NB4 (cell line): ENCODE measurements at regions not wholly inside any gene's neighbourhood (a gene's known extent, or its start where the extent isn't known, plus 50 kb on each side); places are given as distances from the start of the nearest gene placed in this dataset.

Experiments
- DNase-seq: peaks from one replicate; pipeline ENCODE4 v3.0.0; 2010; ENCODE audit warnings: low read depth
- H3K4me3 ChIP-seq: one replicate; pipeline ENCODE4 v1.5.1; 2011; ENCODE audit warnings: mild to moderate bottlenecking, low read depth, low read length, moderate library complexity
- CTCF ChIP-seq: IDR thresholded peaks from one replicate; pipeline ENCODE4 v1.5.1; 2012; ENCODE audit warnings: low read depth, low read length
- MAX ChIP-seq: IDR thresholded peaks from 2 replicates; pipeline ENCODE4 v1.6.1; 2011; ENCODE audit warnings: low read depth, low read length
- MYC ChIP-seq: IDR thresholded peaks from 2 replicates; pipeline ENCODE4 v1.6.1; 2011; ENCODE audit warnings: low read depth, low read length
- POLR2A ChIP-seq: IDR thresholded peaks from 2 replicates; pipeline ENCODE4 v1.6.1; 2011; ENCODE audit warnings: mild to moderate bottlenecking; ENCODE audit not compliant: insufficient read length; ENCODE audit errors: extremely low read depth

DNA sequence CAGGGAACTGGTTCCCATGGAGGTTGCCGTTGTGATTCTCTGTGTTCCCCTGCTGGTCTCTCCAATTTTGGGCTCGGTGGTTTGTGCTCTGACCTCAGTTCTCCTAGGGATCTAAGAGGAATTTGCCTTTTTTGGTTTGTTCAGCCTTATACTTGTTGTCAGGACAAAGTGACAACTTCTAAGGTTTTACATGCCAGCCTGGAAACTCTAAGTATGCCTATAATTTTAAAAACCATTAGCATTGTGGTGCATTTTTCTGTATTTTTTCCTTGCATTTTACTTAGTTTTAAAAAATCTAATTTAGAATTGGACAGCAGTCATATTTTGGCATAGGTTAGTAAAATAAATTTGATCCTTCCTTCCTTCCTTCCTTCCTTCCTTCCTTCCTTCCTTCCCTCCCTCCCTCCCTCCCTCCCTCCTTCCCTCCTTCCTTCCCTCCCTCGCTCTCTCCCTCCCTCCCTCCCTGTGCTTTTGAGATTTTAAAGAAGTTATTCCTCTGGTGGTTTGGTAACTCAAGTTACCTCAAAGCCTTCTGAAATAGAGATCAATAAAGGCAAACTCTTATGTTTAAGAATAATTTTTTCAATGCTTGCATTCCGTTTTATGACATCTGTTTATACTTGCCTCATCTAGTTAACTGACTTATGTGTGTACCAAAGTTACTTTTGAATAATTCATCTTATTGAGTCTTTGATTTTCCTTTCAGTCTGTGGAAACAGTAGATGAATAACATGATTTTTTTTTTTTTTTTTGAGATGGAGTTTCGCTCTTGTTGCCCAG lies 141.3 kb upstream of the RGS17 start:
- H3K4me3 ChIP-seq = no peak overlapping the region
- no peak for DNase-seq
- TF ChIP-seq CTCF (no peak), MYC (no peak), MAX (no peak)

DNA sequence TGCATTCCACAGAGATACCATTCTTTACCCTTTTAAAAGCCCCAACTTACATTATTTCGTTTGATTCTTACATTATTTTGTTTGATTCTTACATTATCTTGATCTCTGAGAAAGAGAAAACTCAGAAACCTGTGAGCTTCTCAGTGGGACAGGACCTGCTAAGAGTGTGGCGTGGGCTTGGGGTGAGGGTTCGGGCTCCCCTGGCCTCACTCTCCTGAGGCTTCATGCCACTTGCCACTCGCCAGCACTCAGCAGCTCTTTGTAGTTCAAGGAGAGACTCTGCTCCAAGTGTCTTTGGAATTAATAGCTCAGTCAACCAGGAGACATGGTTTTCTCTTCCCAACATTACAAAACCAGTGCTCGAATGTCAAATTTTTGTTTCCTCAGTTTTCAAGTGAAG lies 132.4 kb upstream of the RGS17 start:
- H3K4me3 ChIP-seq = no peak overlapping the region
- no peak for DNase-seq
- TF ChIP-seq MAX = no peak

- no peak overlapping the region for H3K4me3 ChIP-seq
- TF ChIP-seq MYC (no peak), CTCF (no peak), MAX (no peak), POLR2A (no peak)
- no peak for DNase-seq
Measured at GRCh38 chr6:153251326-153251725, 120.2 kb upstream of the RGS17 start.

DNA sequence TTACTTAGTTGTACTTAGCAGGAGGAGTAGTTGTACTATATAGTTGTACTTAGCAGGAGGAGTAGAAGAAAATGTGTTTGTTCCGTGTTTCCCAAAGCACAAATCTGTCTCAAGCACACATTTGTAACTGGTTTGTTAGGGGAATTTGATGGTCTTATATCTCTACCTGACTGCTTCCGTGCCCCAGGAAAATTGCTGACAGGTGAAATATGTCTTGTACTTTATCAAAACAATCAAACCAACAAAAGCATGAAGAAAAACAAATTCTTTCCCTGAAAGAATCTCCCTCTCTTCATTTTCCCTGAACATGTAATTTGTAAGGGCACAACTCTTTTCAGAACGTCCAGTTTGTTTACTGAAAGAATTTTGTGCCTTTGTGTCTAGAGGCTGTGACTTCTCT lies 106.6 kb upstream of the RGS17 start:
- H3K4me3 ChIP-seq = no peak overlapping the region
- TF ChIP-seq POLR2A (no peak), CTCF (no peak), MAX (no peak), MYC (no peak)
- DNase-seq = no peak

- TF ChIP-seq CTCF (peak; percentile 96), MAX (peak; percentile 34; the same call in 1 of the 2 replicates), MYC (no peak), POLR2A (no peak)
- DNase-seq = peak; percentile 59
- no peak overlapping the region for H3K4me3 ChIP-seq
Measured at GRCh38 chr6:153231048-153231646, 100.1 kb upstream of the RGS17 start.

GRCh38 chr6:153218184-153218792 lies 87.2 kb upstream of the RGS17 start:
- DNase-seq = no peak
- TF ChIP-seq MYC = no peak
- TF ChIP-seq CTCF = no peak
- TF ChIP-seq POLR2A = no peak
- no peak for TF ChIP-seq MAX
- H3K4me3 ChIP-seq = no peak overlapping the region
